GM23338 (cell line): ENCODE measurements at regions not wholly inside any gene's neighbourhood (a gene's known extent, or its start where the extent isn't known, plus 50 kb on each side); places are given as distances from the start of the nearest gene placed in this dataset.

Experiments used
- CREB1 ChIP-seq: fragments of 250-450 bp; sonication (Bioruptor Pico); IDR thresholded peaks from 2 replicates; pipeline ENCODE4 v1.5.0; 2020; ENCODE audit warnings: low read depth, mild to moderate bottlenecking, moderate library complexity
- EZH2 ChIP-seq: fragments of 200-600 bp; sonication (generic); IDR thresholded peaks from one replicate; pipeline ENCODE4 v1.8.0; 2017; ENCODE audit warnings: antibody characterized with exemption, mild to moderate bottlenecking, low read depth; ENCODE audit not compliant: unreplicated experiment
- EZH2phosphoT487 ChIP-seq: fragments of 200-600 bp; sonication (generic); IDR thresholded peaks from one replicate; pipeline ENCODE4 v1.8.1; 2018; ENCODE audit warnings: antibody characterized with exemption; ENCODE audit not compliant: unreplicated experiment
- JUNB ChIP-seq: IDR thresholded peaks from one replicate; pipeline ENCODE4 v1.6.1; 2016; ENCODE audit warnings: antibody characterized with exemption; ENCODE audit not compliant: unreplicated experiment
- NANOG ChIP-seq: IDR thresholded peaks from 2 replicates; pipeline ENCODE4 v1.6.1; 2016; ENCODE audit warnings: antibody characterized with exemption, borderline replicate concordance
- POLR2AphosphoS5 ChIP-seq: IDR thresholded peaks from 2 replicates; pipeline ENCODE4 v1.6.1; 2016; ENCODE audit warnings: antibody characterized with exemption, low read depth
- ZNF114 ChIP-seq: fragments of 250-450 bp; sonication (Bioruptor Pico); IDR thresholded peaks from 2 replicates; pipeline ENCODE4 v1.5.0; 2020; ENCODE audit warnings: mild to moderate bottlenecking, moderate library complexity
- ZNF331 ChIP-seq: fragments of 250-450 bp; sonication (Bioruptor Pico); IDR thresholded peaks from 2 replicates; pipeline ENCODE4 v1.5.0; 2020; ENCODE audit warnings: low read depth, mild to moderate bottlenecking, moderate library complexity
- TF ChIP-seq, protein P1 (sequence below), 2 experiments: fragments of 200-600 bp in 1 of 2; sonication (generic) in 1 of 2; conservative IDR thresholded peaks; 2 replicates each; pipeline versions ENCODE4 v1.5.1 to v1.6.1; 2016 to 2017; ENCODE audit warnings: antibody characterized with exemption in 2 of 2, low read depth in 2 of 2, mild to moderate bottlenecking in 2 of 2, moderate library complexity in 1 of 2
- TF ChIP-seq, protein P2 (sequence below): IDR thresholded peaks from one replicate; pipeline ENCODE4 v1.6.1; 2018; ENCODE audit warnings: antibody characterized with exemption; ENCODE audit not compliant: unreplicated experiment
- TF ChIP-seq, protein P3 (sequence below): IDR thresholded peaks from 2 replicates; pipeline ENCODE4 v1.6.1; 2016; ENCODE audit warnings: antibody characterized with exemption

DNA sequence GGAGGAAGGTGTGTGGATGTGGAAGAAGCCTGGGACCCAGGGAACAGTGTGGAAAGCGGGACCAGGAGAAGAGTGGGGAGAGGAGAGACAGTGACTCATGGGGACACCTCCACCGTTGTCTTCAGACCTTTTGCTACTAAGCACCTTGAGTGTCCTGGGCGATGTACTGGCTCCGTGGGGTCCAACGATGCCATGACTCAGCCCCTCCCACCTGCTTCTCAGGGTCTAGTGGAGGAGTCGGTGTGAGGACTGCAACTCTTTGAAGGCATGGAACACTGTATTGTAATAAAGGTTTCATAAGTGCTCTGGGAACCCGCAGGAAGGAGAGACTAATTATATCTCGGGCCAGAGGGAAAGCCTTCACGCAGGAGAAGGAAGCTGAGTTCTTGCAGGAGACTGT lies 166.9 kb upstream of the KL start:
- TF ChIP-seq, protein P1, sequence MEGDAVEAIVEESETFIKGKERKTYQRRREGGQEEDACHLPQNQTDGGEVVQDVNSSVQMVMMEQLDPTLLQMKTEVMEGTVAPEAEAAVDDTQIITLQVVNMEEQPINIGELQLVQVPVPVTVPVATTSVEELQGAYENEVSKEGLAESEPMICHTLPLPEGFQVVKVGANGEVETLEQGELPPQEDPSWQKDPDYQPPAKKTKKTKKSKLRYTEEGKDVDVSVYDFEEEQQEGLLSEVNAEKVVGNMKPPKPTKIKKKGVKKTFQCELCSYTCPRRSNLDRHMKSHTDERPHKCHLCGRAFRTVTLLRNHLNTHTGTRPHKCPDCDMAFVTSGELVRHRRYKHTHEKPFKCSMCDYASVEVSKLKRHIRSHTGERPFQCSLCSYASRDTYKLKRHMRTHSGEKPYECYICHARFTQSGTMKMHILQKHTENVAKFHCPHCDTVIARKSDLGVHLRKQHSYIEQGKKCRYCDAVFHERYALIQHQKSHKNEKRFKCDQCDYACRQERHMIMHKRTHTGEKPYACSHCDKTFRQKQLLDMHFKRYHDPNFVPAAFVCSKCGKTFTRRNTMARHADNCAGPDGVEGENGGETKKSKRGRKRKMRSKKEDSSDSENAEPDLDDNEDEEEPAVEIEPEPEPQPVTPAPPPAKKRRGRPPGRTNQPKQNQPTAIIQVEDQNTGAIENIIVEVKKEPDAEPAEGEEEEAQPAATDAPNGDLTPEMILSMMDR (conservative IDR thresholded peaks at IDR 0.05; ENCODE audit: low read depth in 2 of 2), result no peak
- TF ChIP-seq EZH2phosphoT487 (no peak), POLR2AphosphoS5 (no peak), EZH2 (no peak), JUNB (no peak), NANOG (no peak), CREB1 (no peak), ZNF114 (CRISPR knock-in tag) (no peak), ZNF331 (CRISPR knock-in tag) (no peak)
- TF ChIP-seq, protein P2, sequence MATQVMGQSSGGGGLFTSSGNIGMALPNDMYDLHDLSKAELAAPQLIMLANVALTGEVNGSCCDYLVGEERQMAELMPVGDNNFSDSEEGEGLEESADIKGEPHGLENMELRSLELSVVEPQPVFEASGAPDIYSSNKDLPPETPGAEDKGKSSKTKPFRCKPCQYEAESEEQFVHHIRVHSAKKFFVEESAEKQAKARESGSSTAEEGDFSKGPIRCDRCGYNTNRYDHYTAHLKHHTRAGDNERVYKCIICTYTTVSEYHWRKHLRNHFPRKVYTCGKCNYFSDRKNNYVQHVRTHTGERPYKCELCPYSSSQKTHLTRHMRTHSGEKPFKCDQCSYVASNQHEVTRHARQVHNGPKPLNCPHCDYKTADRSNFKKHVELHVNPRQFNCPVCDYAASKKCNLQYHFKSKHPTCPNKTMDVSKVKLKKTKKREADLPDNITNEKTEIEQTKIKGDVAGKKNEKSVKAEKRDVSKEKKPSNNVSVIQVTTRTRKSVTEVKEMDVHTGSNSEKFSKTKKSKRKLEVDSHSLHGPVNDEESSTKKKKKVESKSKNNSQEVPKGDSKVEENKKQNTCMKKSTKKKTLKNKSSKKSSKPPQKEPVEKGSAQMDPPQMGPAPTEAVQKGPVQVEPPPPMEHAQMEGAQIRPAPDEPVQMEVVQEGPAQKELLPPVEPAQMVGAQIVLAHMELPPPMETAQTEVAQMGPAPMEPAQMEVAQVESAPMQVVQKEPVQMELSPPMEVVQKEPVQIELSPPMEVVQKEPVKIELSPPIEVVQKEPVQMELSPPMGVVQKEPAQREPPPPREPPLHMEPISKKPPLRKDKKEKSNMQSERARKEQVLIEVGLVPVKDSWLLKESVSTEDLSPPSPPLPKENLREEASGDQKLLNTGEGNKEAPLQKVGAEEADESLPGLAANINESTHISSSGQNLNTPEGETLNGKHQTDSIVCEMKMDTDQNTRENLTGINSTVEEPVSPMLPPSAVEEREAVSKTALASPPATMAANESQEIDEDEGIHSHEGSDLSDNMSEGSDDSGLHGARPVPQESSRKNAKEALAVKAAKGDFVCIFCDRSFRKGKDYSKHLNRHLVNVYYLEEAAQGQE, result no peak
- TF ChIP-seq, protein P3, sequence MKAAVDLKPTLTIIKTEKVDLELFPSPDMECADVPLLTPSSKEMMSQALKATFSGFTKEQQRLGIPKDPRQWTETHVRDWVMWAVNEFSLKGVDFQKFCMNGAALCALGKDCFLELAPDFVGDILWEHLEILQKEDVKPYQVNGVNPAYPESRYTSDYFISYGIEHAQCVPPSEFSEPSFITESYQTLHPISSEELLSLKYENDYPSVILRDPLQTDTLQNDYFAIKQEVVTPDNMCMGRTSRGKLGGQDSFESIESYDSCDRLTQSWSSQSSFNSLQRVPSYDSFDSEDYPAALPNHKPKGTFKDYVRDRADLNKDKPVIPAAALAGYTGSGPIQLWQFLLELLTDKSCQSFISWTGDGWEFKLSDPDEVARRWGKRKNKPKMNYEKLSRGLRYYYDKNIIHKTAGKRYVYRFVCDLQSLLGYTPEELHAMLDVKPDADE, result no peak
